NCI-H69 (cell line): ENCODE measurements at regions not wholly inside any gene's neighbourhood (a gene's known extent, or its start where the extent isn't known, plus 50 kb on each side); places are given as distances from the start of the nearest gene placed in this dataset.

Experiments used
- DNase-seq: peaks from one replicate; lab custom pipeline; 2025; lab: John Stamatoyannopoulos, UW

GRCh38 chr22:49139492-49140151, 688.1 kb downstream of the BRD1 start:
- peak; percentile 45 for DNase-seq

GRCh38 chr22:49138250-49138790, 689.4 kb downstream of the BRD1 start:
- no peak for DNase-seq

GRCh38 chr22:49137206-49137840, 690.4 kb downstream of the BRD1 start:
- DNase-seq, result peak; percentile 75

- DNase-seq, result no peak
Measured at GRCh38 chr22:49136816-49137180, 690.9 kb downstream of the BRD1 start.

- DNase-seq, result no peak
Measured at GRCh38 chr22:49136041-49136815, 691.4 kb downstream of the BRD1 start.

GRCh38 chr22:49134076-49134475, 693.6 kb downstream of the BRD1 start:
- DNase-seq, result no peak

GRCh38 chr22:49133541-49133940, 694.1 kb downstream of the BRD1 start:
- DNase-seq, result no peak

GRCh38 chr22:49132009-49132408, 695.7 kb downstream of the BRD1 start:
- no peak for DNase-seq

- DNase-seq, result no peak
Measured at GRCh38 chr22:49129736-49130135, 697.9 kb downstream of the BRD1 start.

GRCh38 chr22:49128874-49129273, 698.8 kb downstream of the BRD1 start:
- DNase-seq, result no peak

GRCh38 chr22:49124608-49125007, 703.1 kb downstream of the BRD1 start:
- DNase-seq, result peak; percentile 8

- DNase-seq, result no peak
Measured at GRCh38 chr22:49123621-49124192, 704.0 kb downstream of the BRD1 start.

- peak; percentile 53 for DNase-seq
Measured at GRCh38 chr22:49119551-49119952, 708.1 kb downstream of the BRD1 start.

GRCh38 chr22:49118065-49118464, 709.6 kb downstream of the BRD1 start:
- DNase-seq, result no peak

GRCh38 chr22:49117486-49117885, 710.2 kb downstream of the BRD1 start:
- DNase-seq, result peak; percentile 58

GRCh38 chr22:49116486-49117120, 711.1 kb downstream of the BRD1 start:
- DNase-seq, result no peak

GRCh38 chr22:49116021-49116420, 711.7 kb downstream of the BRD1 start:
- DNase-seq, result no peak

- no peak for DNase-seq
Measured at GRCh38 chr22:49115197-49115596, 712.5 kb downstream of the BRD1 start.

- no peak for DNase-seq
Measured at GRCh38 chr22:49113758-49114157, 713.9 kb downstream of the BRD1 start.

- DNase-seq, result no peak
Measured at GRCh38 chr22:49112661-49113626, 714.7 kb downstream of the BRD1 start.

- DNase-seq, result no peak
Measured at GRCh38 chr22:49112176-49112575, 715.5 kb downstream of the BRD1 start.
